Transverse colon (tissue), 3 donors: ENCODE measurements at regions not wholly inside any gene's neighbourhood (a gene's known extent, or its start where the extent isn't known, plus 50 kb on each side); places are given as distances from the start of the nearest gene placed in this dataset.

ENCODE experiments used
- EP300 ChIP-seq: sonication (generic); formaldehyde crosslinking; IDR thresholded peaks from one replicate; pipeline ENCODE4 v1.6.1; 2017; ENCODE audit warnings: antibody characterized with exemption, low read depth
- POLR2A ChIP-seq: fragments of 450-650 bp; IDR thresholded peaks from one replicate; pipeline ENCODE4 v1.6.1; 2016; ENCODE audit warnings: antibody characterized with exemption, mild to moderate bottlenecking, moderate library complexity
- TF ChIP-seq, protein P1 (sequence below), 5 experiments: fragments of 200-600 bp in 3 of 5; fragments of 450-650 bp in 2 of 5; sonication (generic) in 3 of 5; IDR thresholded peaks; 1 replicate in 2 of 5; 2 replicates in 3 of 5; pipeline ENCODE4 v1.5.1; 2016 to 2017; ENCODE audit warnings: antibody characterized with exemption in 5 of 5, inconsistent platforms in 3 of 5, mild to moderate bottlenecking in 2 of 5, moderate library complexity in 1 of 5

DNA sequence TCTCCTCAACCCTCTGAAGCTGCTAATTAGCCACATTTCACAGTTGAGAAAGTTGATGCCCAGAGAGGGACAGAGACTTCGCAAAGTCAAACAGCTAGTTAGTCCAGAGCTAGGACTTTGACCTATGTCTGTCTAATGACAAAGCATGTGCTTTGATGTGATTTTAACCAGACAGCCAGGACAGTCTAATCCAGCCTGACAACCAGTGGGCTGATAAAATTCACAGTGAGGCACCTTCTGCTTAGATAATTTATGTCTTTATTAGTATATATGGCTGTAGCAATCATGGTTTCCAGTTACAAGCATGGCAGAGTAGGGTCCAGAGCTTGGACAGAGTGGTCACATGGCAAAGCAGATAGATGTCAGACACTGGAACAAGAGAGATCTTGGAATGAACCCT is 133.6 kb upstream of the C1QTNF7 start:
- TF ChIP-seq, protein P1, sequence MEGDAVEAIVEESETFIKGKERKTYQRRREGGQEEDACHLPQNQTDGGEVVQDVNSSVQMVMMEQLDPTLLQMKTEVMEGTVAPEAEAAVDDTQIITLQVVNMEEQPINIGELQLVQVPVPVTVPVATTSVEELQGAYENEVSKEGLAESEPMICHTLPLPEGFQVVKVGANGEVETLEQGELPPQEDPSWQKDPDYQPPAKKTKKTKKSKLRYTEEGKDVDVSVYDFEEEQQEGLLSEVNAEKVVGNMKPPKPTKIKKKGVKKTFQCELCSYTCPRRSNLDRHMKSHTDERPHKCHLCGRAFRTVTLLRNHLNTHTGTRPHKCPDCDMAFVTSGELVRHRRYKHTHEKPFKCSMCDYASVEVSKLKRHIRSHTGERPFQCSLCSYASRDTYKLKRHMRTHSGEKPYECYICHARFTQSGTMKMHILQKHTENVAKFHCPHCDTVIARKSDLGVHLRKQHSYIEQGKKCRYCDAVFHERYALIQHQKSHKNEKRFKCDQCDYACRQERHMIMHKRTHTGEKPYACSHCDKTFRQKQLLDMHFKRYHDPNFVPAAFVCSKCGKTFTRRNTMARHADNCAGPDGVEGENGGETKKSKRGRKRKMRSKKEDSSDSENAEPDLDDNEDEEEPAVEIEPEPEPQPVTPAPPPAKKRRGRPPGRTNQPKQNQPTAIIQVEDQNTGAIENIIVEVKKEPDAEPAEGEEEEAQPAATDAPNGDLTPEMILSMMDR (IDR thresholded peaks at IDR 0.05), result no peak
- TF ChIP-seq POLR2A (no peak), EP300 (no peak)
